Hematopoietic multipotent progenitor cell treated with erythropoietin and hydrocortisone succinate and interleukin-3 and kit ligand, for 8 days (in vitro differentiated cells): ENCODE measurements at regions not wholly inside any gene's neighbourhood (a gene's known extent, or its start where the extent isn't known, plus 50 kb on each side); places are given as distances from the start of the nearest gene placed in this dataset.
"Not testable (repeated sequence)": the region's sequence is repeated elsewhere in the genome, so short reads cannot be mapped to it uniquely, and the experiment has no call there.

Source experiments
- DNase-seq: peaks from one replicate; pipeline ENCODE4 v3.0.0-alpha.2; 2015

DNA sequence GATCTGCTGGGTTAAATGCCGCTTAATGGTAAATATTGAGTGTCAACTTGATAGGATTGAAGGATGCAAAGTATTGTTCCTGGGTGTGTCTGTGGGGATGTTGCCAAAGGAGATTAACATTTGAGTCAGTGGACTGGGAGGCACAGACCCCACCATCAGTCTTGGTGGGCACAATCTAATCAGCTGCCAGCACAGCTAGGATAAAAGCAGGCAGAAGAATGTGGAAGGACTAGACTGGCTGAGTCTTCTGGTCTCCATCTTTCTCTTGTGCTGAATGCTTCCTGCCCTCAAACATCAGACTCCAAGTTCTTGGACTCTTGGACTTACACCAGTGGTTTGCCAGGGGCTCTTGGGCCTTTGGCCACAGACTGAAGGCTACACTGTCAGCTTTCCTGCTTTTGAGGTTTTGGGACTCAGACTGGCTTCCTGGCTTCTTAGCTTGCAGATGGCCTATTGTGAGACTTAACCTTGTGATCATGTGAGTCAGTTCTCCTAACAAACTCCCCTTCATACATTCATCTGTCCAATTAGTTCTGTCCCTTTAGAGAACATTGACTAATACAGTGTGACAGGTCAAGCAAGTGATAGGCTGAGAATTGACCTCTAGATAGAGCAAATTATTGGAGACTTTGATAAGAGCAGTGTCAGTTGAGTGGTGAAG lies 332.5 kb downstream of the DLEU7 start:
- DNase-seq: not testable (repeated sequence)

DNA sequence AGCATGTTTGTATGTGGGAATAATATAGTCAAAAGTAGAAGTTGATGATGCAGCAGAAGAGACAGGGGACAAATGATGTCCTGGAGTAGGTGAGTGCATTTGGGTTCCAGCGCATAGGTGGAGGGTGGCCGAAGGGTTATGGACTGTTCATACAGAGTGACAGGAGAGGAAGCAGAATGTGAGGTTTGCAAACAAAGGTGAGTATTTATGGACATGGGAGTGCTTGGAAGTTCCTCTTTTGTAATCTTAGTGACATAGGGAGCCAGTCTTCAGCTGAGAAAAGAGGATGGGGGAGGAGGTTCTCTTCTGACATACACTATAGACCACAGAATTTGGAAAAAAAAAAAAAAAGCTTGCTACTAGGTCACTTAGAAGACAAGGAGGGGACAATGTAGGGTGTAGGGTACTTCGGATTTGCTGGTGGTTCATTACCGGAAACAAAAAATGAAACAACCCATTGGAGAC lies 331.6 kb downstream of the DLEU7 start:
- DNase-seq: peak; percentile 39

DNA sequence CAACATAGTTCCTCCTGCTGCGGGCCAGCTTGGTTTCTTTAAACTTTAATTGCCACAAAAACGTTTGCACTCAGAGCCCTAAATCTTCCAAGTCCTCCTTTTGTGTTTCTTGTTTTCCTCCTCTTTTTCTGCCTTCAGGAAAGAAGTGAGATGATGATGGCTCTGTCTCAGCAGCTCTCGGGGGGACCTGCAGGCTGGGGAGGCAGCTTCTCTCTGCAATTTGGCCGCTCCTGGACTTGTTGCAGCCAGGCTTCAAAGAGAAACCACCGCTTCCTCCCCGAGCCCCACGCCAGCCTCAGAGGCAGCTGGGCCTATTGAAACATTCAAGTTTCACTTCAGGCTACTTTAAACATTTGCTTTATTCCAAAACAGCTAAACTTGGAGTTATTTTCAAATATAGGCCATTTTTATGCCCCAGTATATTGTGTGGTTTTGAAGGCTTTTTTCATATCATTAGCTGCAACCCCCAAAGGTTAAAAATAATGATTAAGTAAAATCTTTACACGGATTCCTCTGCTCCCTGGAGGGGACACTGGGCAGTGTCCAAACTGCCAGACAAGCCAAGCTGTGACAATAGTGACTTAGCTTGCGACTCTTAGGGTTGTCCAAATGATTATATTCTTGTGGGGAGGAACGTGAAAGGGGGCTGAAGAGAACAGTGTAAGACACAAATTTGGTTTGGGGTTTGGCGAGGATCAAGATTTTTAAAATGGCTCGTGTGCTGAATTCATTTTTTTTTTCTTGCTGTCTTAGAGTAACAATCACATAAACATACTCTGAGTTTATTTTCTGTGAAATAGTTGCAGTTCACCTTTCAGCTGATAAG lies 330.8 kb downstream of the DLEU7 start:
- DNase-seq: peak; percentile 53

DNA sequence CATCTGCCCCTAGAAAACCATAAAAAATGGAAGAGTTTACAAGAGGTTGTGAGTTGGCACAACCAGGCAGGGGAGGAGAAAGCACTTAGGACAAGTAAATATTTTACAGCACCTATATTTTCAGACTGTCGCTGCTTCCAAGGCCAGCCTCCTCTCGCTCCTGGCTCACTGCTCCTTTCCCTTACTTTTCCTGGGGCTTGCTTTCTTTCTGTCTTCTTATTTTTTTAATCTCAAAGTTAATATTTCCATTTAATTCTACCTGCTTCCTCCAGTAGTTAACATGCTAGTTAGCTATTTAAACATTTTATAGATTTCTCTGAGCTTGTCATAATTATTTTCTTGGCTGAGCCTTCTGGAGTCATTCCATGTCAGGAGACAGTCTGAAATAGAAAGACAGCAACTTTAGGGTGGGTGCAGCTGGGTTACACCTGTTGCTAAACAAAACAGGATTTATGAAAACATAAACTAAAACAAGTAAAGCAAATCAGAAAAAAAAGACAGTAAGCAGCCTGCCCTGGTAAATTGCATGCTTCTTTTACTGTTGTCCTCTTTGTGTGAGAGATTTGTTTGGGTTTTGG lies 330.1 kb downstream of the DLEU7 start:
- DNase-seq: peak; percentile 1

DNA sequence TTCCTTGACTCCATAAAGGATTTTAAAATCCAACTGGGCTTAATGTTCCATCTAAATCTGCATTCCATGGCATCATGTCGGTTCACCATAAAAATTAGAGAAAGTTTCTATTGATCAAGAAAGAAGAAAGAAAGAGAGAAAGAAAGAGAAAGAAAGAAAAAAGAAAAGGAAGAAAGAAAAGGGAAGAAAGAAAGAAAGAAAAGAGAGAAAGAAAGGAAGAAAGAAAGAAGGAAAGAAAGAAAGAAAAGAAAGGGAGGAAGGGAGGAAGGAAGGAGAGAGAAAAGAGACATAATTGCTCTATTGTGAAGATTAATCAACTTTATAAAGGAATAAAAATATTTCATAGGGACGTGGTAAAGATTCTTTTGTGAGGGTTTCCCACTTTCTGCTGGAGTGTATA lies 329.2 kb downstream of the DLEU7 start:
- DNase-seq: no peak

DNA sequence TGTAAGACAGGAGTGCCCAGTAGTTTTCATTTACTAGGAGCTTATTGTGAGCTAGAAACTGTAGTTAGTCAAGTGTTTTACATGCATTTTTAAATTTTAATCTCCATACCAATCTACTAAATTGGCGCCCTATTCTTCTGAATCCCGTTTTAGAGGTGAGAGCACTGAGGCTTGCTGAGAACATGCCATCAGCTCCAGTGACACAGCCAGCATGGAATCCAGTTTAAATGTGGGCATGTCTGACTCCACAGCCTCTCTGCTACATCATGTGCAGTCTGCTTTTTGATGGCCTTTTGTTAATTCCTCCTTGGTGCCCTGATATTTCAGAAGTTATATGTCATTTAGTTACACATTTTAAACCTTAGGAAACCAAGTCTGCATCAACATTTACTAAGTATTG lies 325.4 kb downstream of the DLEU7 start:
- DNase-seq: peak; percentile 0

DNA sequence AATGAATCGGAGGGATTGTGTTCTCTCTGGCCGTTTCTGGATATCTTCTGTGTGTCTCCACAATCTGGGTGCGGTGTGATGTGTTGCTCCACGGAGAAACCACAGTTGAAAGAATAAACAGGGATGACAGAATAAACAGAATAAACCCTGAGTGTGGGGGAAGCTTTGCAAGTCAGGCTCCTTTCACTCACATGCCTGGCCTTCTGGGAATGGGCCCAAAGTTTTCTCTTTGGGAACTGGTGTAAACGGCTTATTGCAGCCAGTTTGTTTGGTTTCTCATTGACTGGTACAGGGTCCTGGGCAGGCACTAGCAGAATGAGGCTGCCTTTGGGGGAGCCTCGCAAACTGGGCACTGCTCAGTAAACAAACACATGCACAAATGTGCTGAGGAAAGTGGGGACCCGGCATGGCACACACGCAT lies 324.7 kb downstream of the DLEU7 start:
- no peak for DNase-seq

DNA sequence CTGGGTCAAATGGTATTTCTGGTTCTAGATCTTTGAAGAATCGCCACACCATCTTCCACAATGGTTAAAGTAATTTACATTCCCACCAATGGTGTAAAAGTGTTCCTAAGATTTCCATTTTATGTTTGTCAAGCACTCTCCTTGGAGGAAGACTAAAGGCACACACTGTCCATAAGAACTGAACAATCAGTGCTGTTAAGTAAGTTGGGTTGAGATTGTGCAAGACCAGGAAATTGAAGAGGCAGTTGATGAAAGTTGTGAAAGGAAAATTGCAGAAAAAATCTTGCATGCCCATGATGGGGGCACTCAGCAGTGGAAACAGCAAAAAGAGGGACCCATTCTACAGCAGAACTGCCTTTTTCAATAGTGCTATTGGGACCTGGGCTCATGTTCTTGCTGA lies 323.6 kb downstream of the DLEU7 start:
- peak; percentile 0 for DNase-seq

DNA sequence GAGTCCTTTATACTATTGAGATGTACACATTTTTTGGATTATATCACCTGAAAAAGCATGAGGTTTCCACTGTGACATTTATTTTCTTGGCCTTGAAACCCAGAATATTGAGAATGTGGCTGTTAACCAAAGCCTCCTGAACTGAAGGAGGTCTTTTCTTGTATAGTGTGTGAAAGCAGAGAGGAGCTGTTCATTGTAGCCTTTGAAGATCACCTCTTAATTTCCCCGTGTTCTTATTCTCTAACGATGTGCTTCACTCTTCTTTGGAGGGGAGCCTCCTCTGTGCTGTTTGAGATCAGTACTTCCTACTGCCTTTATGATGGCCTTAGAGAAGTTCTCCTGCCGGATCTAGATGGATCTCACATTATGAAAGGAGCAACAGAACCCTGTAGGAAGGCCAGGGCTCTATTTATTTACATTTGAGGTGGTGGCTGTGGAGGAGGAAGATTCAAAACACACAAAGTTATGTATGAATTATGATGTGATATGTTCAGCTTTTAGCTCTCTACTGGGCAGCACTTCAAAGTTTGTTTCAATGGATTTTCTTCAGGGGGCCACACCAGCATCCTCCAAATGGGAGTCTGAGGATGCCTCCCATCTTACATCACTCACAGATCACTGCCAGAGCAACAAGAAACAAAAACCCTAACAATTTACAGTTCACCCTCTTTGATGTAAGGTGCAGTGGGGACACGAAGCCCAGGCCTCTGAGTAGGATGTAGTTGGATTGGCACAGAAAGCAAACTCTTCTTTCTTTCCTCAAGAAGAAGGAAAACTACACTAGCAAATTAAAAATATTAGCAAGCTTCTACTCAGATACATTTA lies 322.3 kb downstream of the DLEU7 start:
- no peak for DNase-seq

DNA sequence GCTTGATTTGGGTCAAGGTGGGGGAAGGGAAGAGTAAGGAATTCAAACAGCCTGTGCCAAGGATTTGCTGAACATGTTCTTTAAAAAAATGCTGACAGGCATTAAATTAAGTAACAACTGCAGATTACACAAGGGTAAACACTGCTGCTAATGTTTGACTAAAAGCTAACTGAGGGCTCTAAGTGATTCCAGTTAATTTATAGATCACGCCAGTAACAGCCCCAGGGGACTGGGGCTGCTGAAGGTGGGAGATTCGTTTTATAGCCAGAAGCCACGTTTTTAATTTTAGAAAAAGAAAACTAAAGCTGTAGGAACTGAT lies 321.7 kb downstream of the DLEU7 start:
- DNase-seq: no peak

DNA sequence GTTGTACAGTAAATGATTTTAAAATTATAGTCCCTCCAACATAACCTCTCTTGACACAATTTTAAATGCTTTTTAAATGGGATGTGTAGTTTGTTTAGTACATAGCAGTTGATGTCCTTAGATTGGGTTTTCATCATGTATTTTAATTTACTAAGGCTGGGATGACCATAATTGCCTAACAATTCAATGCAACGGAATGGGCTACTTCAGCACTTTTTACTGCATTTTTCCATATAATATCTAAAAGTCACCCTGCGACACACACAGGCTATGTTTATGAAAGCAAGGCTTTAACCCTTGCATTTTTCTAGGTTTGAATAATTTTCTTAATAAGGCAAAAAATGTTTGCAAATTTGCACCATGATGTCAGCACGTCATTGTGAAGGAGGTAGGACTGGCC lies 321.0 kb downstream of the DLEU7 start:
- DNase-seq: no peak

DNA sequence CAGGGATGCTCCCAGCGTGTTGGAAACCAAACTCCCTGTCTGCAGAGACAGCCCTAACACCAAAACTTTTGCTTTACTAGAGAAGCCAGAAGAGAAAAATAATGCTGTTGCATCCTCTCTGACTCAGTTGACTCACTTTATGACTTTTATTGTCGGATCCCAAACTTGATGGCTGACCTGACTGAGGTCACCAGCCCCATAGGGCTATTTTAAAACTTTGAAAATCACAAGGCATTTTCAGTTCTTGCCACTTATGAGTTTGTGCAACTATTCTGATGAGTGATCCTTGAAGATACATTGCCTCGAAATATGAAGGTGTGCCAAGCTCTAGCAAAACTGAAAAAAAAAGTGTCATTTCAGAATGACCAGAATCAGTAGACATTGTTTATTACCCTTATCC lies 320.2 kb downstream of the DLEU7 start:
- DNase-seq: no peak

DNA sequence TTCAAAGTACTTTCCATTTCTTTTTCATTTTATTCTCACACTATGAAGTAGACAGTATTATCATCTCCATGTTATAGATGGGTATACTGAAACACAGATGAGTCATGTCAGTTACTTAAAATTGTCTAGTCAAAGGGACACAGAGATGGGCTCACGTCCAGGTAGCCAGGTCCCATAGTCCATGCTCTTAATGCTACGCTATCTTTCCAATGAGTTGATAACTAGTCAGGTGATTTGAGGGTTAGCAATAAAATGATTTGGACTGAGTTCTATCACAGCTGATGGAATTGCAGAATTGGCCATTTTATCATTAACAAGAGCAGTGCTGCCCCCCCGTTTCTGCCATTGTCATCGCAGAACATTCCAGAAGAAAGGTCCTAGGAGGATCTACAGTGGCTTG lies 318.9 kb downstream of the DLEU7 start:
- DNase-seq: no peak

DNA sequence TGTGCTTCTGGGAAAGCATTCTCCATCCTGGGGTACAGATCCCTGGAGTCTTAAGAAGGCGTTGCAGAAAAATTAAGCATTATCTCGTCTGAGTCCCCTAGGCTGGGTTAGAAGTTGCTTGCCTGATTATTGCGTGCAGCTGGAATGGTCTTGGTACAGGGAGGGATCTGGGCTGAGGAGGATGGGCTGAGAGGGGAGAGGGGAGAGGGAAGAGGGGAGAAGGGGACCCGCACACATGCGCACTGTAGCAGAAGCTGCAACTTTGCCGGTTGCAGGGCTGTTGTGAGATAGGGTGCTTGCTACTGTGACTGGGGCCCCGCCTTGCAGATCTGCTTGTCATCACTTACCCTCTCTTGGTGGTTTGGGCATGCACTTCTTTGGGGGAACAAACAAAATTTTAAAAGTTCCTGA lies 316.8 kb downstream of the DLEU7 start:
- DNase-seq: no peak

DNA sequence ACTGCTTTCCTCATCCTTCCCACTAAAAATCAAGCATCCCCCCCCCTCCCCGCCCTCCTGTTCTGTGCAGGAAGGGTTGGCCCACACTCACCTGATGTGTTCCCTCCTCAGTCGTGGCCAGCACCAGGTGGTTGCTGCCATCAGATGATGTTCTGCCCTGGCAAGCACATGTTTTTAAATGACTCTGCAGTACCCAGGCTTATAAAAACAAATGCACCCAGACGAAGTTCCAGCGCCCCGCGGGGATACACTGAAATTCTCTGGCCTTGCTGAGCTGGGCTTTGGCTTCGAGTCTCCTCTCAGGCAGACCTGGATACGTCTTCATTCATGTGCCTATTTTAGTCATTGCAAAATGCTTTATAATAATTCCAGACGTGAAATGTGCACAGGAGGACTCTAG lies 316.3 kb downstream of the DLEU7 start:
- no peak for DNase-seq

DNA sequence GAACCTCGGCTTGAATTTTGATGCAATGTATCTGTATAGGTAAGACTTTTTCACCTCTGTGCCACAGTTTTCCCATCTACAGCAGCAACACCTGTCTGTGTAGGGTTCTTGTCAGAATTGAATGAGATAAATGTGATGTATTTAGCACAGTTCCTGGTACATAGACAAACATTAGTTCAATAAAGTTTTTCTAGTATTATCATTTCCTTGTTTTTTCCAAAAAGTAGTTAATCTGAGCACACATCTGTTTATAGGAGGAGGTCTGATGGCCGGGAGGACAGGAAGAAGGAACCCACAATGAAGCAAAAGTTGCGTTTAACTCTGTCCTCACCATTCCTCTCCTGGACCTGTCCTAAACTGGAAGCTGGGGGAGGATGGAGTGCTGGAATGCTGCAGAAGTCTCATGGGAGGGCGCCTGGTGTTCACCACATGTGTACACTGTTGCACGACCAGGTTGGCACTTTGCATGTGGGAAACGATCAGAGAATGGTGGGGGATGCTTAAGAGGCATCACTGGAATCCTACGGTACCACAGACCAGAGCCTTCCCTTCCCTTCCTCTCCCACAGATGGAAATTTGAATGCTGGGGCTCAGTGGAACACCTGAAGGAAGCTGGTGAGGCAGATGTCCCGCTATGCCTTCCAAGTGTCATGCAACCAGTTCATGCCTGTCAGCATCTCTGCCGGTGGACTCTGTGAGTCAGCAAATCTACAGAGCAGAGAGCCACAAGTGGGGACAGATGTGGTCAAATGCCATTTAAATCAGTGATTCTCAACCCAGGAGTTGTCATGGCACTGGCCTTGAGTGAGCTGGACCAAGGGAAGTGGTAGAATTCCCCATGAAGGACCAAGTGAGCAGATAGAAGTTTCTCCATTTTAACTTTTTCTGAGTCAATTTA lies 315.6 kb downstream of the DLEU7 start:
- DNase-seq: peak; percentile 42

DNA sequence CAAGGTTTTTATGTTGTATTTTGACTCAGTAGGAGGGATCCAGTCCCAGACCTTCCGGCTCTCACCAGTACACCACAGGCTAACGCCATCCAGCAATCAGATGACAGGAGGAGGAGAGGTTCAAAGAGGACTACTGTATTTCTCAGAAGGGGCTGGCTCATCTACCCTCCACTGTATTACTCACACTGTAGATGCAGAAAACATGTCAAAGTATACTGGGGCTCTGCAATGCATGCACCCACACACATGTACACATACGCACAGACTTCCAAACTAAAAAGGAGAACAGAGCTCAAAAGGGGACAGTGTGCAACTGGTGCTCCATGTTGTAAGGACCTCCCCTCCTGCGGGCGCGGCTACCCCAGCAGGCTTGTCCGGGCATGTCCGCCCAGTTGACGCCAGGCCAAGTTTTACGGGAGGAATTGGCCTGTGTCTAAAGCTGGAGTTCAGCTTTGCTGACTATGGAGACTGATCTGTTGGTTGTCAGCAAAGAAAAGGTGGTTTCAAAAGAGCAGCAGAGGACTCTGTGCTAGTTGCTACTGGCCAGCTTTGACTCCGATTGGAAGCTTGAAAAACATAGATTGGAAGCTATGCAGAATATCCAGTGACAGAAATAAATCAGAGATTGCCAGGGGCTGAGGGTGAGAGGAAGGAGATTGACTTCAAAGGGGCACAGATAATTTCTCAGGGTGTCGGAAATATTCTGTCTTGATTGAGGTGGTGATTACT lies 314.2 kb downstream of the DLEU7 start:
- peak; percentile 65 for DNase-seq

DNA sequence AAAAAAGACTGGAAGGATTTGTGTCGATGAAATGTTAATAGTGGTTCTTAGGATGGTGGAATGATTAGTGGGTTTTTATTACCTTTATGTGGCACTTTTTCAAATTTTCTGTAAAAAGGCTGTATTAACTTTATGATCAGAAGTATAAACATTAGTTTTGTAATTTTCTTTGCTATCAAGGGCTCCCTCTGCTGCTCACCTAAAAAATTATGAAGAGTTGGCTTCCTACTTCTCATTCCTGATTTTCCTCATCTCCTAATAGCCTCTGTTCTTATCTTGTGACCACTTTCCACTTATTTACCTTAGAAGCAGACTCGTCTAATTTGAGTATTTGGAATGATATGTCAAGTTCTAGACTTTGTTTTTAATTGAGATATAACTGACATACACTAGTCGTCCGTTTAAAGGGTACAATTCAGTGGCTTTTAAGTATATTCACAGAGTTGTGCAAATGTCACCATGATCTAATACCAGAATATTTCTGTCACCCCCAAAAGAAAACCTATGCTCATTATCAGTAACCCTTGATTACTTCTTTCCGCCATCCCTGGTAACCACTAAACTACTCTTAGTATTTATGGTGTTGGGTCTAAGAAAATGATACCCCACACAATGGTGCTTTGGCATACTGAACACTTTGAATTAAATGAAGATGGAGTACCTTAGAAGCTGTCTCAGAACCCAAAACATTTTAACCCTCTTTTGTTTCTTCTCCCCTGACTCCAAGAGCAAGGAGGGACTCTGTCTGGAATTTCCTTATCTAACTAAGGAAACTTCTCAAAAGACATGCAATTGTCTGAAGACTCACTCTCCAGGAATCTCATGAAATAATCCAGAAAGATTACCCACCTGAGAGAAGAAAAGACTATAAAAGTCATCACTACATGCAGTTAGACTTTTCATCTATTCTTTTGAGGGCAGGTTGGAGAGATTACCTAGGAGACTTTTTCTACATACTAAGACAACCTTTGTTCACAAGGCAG lies 311.3 kb downstream of the DLEU7 start:
- peak; percentile 38 for DNase-seq

DNA sequence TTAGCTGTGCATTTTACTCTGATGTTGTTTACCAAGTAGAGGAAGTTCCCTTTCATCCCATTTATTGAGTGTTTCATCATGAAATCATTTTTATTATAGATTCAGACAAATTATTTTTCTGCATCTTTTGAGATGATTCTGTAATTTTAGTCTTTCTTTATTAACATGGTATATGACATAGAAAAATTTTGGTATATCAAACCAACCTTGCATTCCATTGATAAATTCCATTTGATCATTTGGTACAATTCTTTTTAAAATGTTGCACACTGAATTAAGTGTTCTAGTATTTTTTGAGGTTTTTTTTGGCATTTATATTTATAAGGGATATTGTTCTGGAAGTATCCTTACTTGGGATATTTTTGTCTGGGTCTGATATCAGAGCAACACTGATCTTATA lies 308.4 kb downstream of the DLEU7 start:
- no peak for DNase-seq

DNA sequence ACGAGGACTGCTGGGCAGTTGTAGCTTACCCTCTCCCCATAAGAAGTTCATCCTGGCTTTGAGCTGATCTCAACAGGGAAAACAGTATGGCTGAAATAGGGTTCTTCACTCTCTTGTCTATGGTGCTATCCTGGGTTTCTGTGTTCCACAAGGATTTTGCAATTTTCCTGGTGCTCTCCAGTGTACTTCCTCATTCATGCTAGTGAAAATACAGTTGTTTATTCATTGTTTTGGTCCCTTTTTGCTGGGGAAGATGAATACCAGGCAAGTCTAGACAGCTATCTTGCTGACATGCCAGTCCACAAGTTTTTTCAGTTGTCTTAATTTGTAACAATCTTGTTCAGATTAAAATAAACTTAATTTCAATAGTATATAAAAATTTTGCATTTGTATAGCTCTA lies 306.5 kb downstream of the DLEU7 start:
- DNase-seq: no peak
